GM19035 (cell line): ENCODE measurements at regions not wholly inside any gene's neighbourhood (a gene's known extent, or its start where the extent isn't known, plus 50 kb on each side); places are given as distances from the start of the nearest gene placed in this dataset.
"Not testable (repeated sequence)": the region's sequence is repeated elsewhere in the genome, so short reads cannot be mapped to it uniquely, and the experiment has no call there.

ENCODE experiments used
- ATAC-seq: cut with Tn5 transposase; IDR thresholded peaks from one replicate; pipeline ENCODE4 v1.9.1; 2021; ENCODE audit not compliant: unreplicated experiment

- ATAC-seq, result no peak
Observed at GRCh38 chr15:45804028-45804427, 169.2 kb downstream of the SQOR start.

GRCh38 chr15:45810201-45810600 is 175.4 kb downstream of the SQOR start:
- ATAC-seq, result no peak

GRCh38 chr15:45812200-45812599 is 177.4 kb downstream of the SQOR start:
- ATAC-seq, result no peak

- not testable (repeated sequence) for ATAC-seq
Observed at GRCh38 chr15:45817578-45817977, 182.7 kb downstream of the SQOR start.

- ATAC-seq, result no peak
Observed at GRCh38 chr15:45821390-45821789, 186.6 kb downstream of the SQOR start.

GRCh38 chr15:45822968-45823367 is 188.1 kb downstream of the SQOR start:
- not testable (repeated sequence) for ATAC-seq

GRCh38 chr15:45827275-45827674 is 192.4 kb downstream of the SQOR start:
- no peak for ATAC-seq

- ATAC-seq, result no peak
Observed at GRCh38 chr15:45827766-45828165, 192.9 kb downstream of the SQOR start.

- ATAC-seq, result no peak
Observed at GRCh38 chr15:45829336-45830153, 194.7 kb downstream of the SQOR start.

GRCh38 chr15:45831787-45832186 is 197.0 kb downstream of the SQOR start:
- ATAC-seq, result no peak

GRCh38 chr15:45834622-45835021 is 199.8 kb downstream of the SQOR start:
- no peak for ATAC-seq

- ATAC-seq, result no peak
Observed at GRCh38 chr15:45842151-45842550, 207.3 kb downstream of the SQOR start.

GRCh38 chr15:45847645-45848044 is 212.8 kb downstream of the SQOR start:
- no peak for ATAC-seq

GRCh38 chr15:45849136-45849535 is 214.3 kb downstream of the SQOR start:
- ATAC-seq, result no peak

- ATAC-seq, result no peak
Observed at GRCh38 chr15:45854455-45855202, 219.8 kb downstream of the SQOR start.

GRCh38 chr15:45855210-45855906 is 220.5 kb downstream of the SQOR start:
- ATAC-seq, result no peak

- no peak for ATAC-seq
Observed at GRCh38 chr15:45855907-45856579, 221.2 kb downstream of the SQOR start.

- no peak for ATAC-seq
Observed at GRCh38 chr15:45857291-45857690, 222.5 kb downstream of the SQOR start.

- no peak for ATAC-seq
Observed at GRCh38 chr15:45858491-45858890, 223.7 kb downstream of the SQOR start.

- ATAC-seq, result no peak
Observed at GRCh38 chr15:45862034-45862433, 227.2 kb downstream of the SQOR start.
